ENCODE measurements at regions not wholly inside any gene's neighbourhood (a gene's known extent, or its start where the extent isn't known, plus 50 kb on each side); places are given as distances from the start of the nearest gene placed in this dataset.

- Histone ChIP-seq H3K27me3 (no peaks in the 10 kb centered on the region), H3K4me1 (no peaks in the 10 kb centered on the region), H3K9me3 (no peaks in the 10 kb centered on the region), H3K4me3 (no peak overlapping the region), H3K36me3 (no peaks in the 10 kb centered on the region), H3K27ac (no peak overlapping the region)
- TF ChIP-seq, protein P1, sequence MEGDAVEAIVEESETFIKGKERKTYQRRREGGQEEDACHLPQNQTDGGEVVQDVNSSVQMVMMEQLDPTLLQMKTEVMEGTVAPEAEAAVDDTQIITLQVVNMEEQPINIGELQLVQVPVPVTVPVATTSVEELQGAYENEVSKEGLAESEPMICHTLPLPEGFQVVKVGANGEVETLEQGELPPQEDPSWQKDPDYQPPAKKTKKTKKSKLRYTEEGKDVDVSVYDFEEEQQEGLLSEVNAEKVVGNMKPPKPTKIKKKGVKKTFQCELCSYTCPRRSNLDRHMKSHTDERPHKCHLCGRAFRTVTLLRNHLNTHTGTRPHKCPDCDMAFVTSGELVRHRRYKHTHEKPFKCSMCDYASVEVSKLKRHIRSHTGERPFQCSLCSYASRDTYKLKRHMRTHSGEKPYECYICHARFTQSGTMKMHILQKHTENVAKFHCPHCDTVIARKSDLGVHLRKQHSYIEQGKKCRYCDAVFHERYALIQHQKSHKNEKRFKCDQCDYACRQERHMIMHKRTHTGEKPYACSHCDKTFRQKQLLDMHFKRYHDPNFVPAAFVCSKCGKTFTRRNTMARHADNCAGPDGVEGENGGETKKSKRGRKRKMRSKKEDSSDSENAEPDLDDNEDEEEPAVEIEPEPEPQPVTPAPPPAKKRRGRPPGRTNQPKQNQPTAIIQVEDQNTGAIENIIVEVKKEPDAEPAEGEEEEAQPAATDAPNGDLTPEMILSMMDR (IDR thresholded peaks at IDR 0.05) = no peak
- TF ChIP-seq POLR2AphosphoS5 (IDR thresholded peaks at IDR 0.05) = no peak
- DNase-seq (ENCODE audit: low spot score in 2 of 2) = no peak
- intact Hi-C loops (cut with DNase I; ENCODE audit: low total_unique reads) = no loop called here
These were observed 70.6 kb downstream of the SMPDL3A start for GRCh38 chr6:122859676-122860075.

DNA sequence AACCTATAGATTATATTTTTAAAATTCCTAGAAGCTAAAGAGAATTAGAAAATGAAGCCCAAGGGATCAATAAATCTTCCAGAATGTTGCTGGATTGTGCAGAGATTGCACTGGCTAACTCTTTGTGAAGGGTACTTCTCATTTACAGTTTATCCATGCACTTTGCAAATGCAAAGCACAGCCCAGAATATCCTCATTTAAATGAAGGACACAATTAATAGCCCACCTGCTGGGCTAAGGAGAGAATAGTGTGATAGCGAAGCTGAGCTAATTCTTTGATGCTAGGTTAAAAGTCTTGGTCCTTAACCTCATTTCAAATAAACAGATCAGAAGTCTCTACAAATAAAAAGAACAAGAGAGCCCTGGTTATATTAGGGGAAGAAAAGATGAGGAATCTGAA is 72.5 kb downstream of the SMPDL3A start:
- Histone ChIP-seq H3K4me3 (no peak overlapping the region), H3K9me3 (no peaks in the 10 kb centered on the region), H3K27me3 (no peaks in the 10 kb centered on the region), H3K4me1 (no peaks in the 10 kb centered on the region), H3K36me3 (no peaks in the 10 kb centered on the region), H3K27ac (no peak overlapping the region)
- TF ChIP-seq, protein P1 (IDR thresholded peaks at IDR 0.05) = no peak
- TF ChIP-seq POLR2AphosphoS5 (IDR thresholded peaks at IDR 0.05) (no peak), POLR2A (IDR thresholded peaks at IDR 0.05) (no peak)
- intact Hi-C loops (cut with DNase I; ENCODE audit: low total_unique reads) = no loop called here
- no peak for DNase-seq (ENCODE audit: low spot score in 2 of 2)

GRCh38 chr6:122868137-122868536 is 79.1 kb downstream of the SMPDL3A start:
- no peak for DNase-seq (ENCODE audit: low spot score in 2 of 2)
- intact Hi-C loops (cut with DNase I; ENCODE audit: low total_unique reads) = no loop called here
- Histone ChIP-seq H3K9me3 (no peaks in the 10 kb centered on the region), H3K27ac (no peak overlapping the region), H3K27me3 (no peaks in the 10 kb centered on the region), H3K4me3 (no peak overlapping the region), H3K4me1 (no peaks in the 10 kb centered on the region), H3K36me3 (no peaks in the 10 kb centered on the region)
- TF ChIP-seq POLR2AphosphoS5 (IDR thresholded peaks at IDR 0.05) (no peak), POLR2A (IDR thresholded peaks at IDR 0.05) (no peak)
- TF ChIP-seq, protein P1 (IDR thresholded peaks at IDR 0.05) = no peak

GRCh38 chr6:122869437-122870024 is 80.5 kb downstream of the SMPDL3A start:
- no peak for DNase-seq (ENCODE audit: low spot score in 2 of 2)
- TF ChIP-seq, protein P1 (IDR thresholded peaks at IDR 0.05) = peak in 2 of 3 donors; percentile 29 to 50
- no peak for TF ChIP-seq POLR2A (IDR thresholded peaks at IDR 0.05)
- TF ChIP-seq POLR2AphosphoS5 (IDR thresholded peaks at IDR 0.05) = no peak
- Histone ChIP-seq H3K4me1 (no peaks in the 10 kb centered on the region), H3K9me3 (no peaks in the 10 kb centered on the region), H3K4me3 (no peak overlapping the region), H3K36me3 (no peaks in the 10 kb centered on the region), H3K27ac (no peak overlapping the region), H3K27me3 (no peaks in the 10 kb centered on the region)
- intact Hi-C loops (cut with DNase I; ENCODE audit: low total_unique reads) = no loop called here

DNA sequence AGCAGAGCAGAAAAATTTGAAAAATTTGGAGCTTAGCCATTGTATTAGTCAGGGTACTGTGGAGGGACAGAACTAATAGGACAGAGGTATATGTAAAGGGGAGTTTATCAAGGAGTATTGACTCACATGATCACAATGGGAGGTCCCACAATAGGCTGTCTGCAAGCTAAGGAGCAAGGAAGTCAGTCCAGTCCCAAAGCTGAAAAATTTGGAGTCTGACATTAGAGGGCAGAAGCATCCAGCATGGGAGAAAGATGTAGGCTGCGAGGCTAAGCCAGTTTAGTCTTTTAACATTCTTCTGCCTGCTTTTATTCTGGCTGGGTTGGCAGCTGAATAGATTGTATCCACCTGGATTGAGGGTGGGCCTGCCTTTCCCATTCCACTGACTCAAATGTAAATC is 82.0 kb downstream of the SMPDL3A start:
- Histone ChIP-seq H3K4me3 (no peak overlapping the region), H3K4me1 (no peaks in the 10 kb centered on the region), H3K27me3 (no peaks in the 10 kb centered on the region), H3K27ac (no peak overlapping the region), H3K9me3 (no peaks in the 10 kb centered on the region), H3K36me3 (no peaks in the 10 kb centered on the region)
- intact Hi-C loops (cut with DNase I; ENCODE audit: low total_unique reads) = no loop called here
- TF ChIP-seq POLR2AphosphoS5 (IDR thresholded peaks at IDR 0.05) (no peak), POLR2A (IDR thresholded peaks at IDR 0.05) (no peak)
- TF ChIP-seq, protein P1 (IDR thresholded peaks at IDR 0.05) = no peak
- no peak for DNase-seq (ENCODE audit: low spot score in 2 of 2)

Measured in breast epithelium (tissue), 4 donors.